ENCODE measurements at regions not wholly inside any gene's neighbourhood (a gene's known extent, or its start where the extent isn't known, plus 50 kb on each side); places are given as distances from the start of the nearest gene placed in this dataset.

- no peak for DNase-seq (ENCODE audit: low read depth)
Measured at GRCh38 chr6:14930366-14930989, 315.4 kb upstream of the JARID2 start.

- DNase-seq (ENCODE audit: low read depth): no peak
Measured at GRCh38 chr6:14932485-14933182, 313.2 kb upstream of the JARID2 start.

GRCh38 chr6:14933183-14933544 is 312.7 kb upstream of the JARID2 start:
- no peak for DNase-seq (ENCODE audit: low read depth)

- DNase-seq (ENCODE audit: low read depth): no peak
Measured at GRCh38 chr6:14934013-14934412, 311.9 kb upstream of the JARID2 start.

GRCh38 chr6:14934844-14935243 is 311.0 kb upstream of the JARID2 start:
- no peak for DNase-seq (ENCODE audit: low read depth)

- no peak for DNase-seq (ENCODE audit: low read depth)
Measured at GRCh38 chr6:14936861-14937260, 309.0 kb upstream of the JARID2 start.

- DNase-seq (ENCODE audit: low read depth): no peak
Measured at GRCh38 chr6:14943116-14943515, 302.8 kb upstream of the JARID2 start.

- DNase-seq (ENCODE audit: low read depth): peak; percentile 24
Measured at GRCh38 chr6:14944593-14944992, 301.3 kb upstream of the JARID2 start.

GRCh38 chr6:14945461-14946185 is 300.2 kb upstream of the JARID2 start:
- DNase-seq (ENCODE audit: low read depth): no peak

GRCh38 chr6:14946753-14947152 is 299.1 kb upstream of the JARID2 start:
- DNase-seq (ENCODE audit: low read depth): no peak

GRCh38 chr6:14948586-14949245 is 297.2 kb upstream of the JARID2 start:
- DNase-seq (ENCODE audit: low read depth): no peak

GRCh38 chr6:14950103-14950969 is 295.5 kb upstream of the JARID2 start:
- no peak for DNase-seq (ENCODE audit: low read depth)

- no peak for DNase-seq (ENCODE audit: low read depth)
Measured at GRCh38 chr6:14950970-14951276, 294.9 kb upstream of the JARID2 start.

- peak; percentile 33 for DNase-seq (ENCODE audit: low read depth)
Measured at GRCh38 chr6:14951704-14952103, 294.2 kb upstream of the JARID2 start.

- DNase-seq (ENCODE audit: low read depth): no peak
Measured at GRCh38 chr6:14953836-14954235, 292.0 kb upstream of the JARID2 start.

GRCh38 chr6:14957355-14958059 is 288.4 kb upstream of the JARID2 start:
- no peak for DNase-seq (ENCODE audit: low read depth)

- no peak for DNase-seq (ENCODE audit: low read depth)
Measured at GRCh38 chr6:14959324-14959885, 286.5 kb upstream of the JARID2 start.

GRCh38 chr6:14964556-14965270 is 281.2 kb upstream of the JARID2 start:
- no peak for DNase-seq (ENCODE audit: low read depth)

- DNase-seq (ENCODE audit: low read depth): peak; percentile 41
Measured at GRCh38 chr6:14965424-14966075, 280.3 kb upstream of the JARID2 start.

All from EH (cell line).